ENCODE measurements at regions not wholly inside any gene's neighbourhood (a gene's known extent, or its start where the extent isn't known, plus 50 kb on each side); places are given as distances from the start of the nearest gene placed in this dataset.

- TF ChIP-seq ZNF318 (IDR thresholded peaks at IDR 0.05; ENCODE audit: borderline replicate concordance in 1 of 2, low read depth in 1 of 2): peak in 1 of 2 experiments; percentile 74; a peak in 2 of 4 replicates
- TF ChIP-seq TRIM24 (IDR thresholded peaks at IDR 0.05): peak; percentile 57 to 67; a peak in 2 of 4 replicates
- TF ChIP-seq SMARCC2 (IDR thresholded peaks at IDR 0.05; ENCODE audit: low read depth): peak; percentile 72; the same call in 1 of the 2 replicates
- TF ChIP-seq ARNT (IDR thresholded peaks at IDR 0.05): peak in 1 of 2 experiments; percentile 46; a peak in 1 of 4 replicates
- no peak for TF ChIP-seq NCOA2 (IDR thresholded peaks at IDR 0.05; ENCODE audit: partially characterized antibody in 2 of 2)
- TF ChIP-seq ZBTB1 (CRISPR knock-in tag; IDR thresholded peaks at IDR 0.05; ENCODE audit: borderline replicate concordance, low read depth): no peak
- TF ChIP-seq ARID3A (IDR thresholded peaks at IDR 0.05; ENCODE audit: borderline replicate concordance, low read depth, low read length): no peak; the same call in 1 of the 2 replicates
- peak; percentile 91 for TF ChIP-seq SMARCA4 (IDR thresholded peaks at IDR 0.05)
- TF ChIP-seq NRF1 (conservative IDR thresholded peaks at IDR 0.05 in 1 of 2, IDR thresholded peaks at IDR 0.05 in 1 of 2): 0 out of 4 replicates have a peak, but pooled peaks of 1 of the 2 experiments have one; percentile 8
- no peak for TF ChIP-seq ZFP30 (CRISPR knock-in tag; IDR thresholded peaks at IDR 0.05; ENCODE audit: borderline replicate concordance)
- peak in 1 of 2 experiments; percentile 48; a peak in 1 of 4 replicates for TF ChIP-seq MNT (conservative IDR thresholded peaks at IDR 0.05)
- peak; percentile 95 for TF ChIP-seq PKNOX1 (IDR thresholded peaks at IDR 0.05)
- no peak for TF ChIP-seq ESRRA (IDR thresholded peaks at IDR 0.05; ENCODE audit: borderline replicate concordance, low read depth)
- peak; percentile 96 for TF ChIP-seq JUN (IDR thresholded peaks at IDR 0.05; ENCODE audit: borderline replicate concordance, low read depth, low read length)
- no peak for TF ChIP-seq JUN (CRISPR knock-in tag; IDR thresholded peaks at IDR 0.05; ENCODE audit: borderline replicate concordance)
- no peak for TF ChIP-seq PTTG1 (tag; IDR thresholded peaks at IDR 0.05; ENCODE audit: low read depth)
Observed at GRCh38 chrX:39693298-39693697, 404.5 kb downstream of the BCOR start (continued).
